Smooth muscle cell (in vitro differentiated cells): ENCODE measurements at regions not wholly inside any gene's neighbourhood (a gene's known extent, or its start where the extent isn't known, plus 50 kb on each side); places are given as distances from the start of the nearest gene placed in this dataset.

Experiments
- DNase-seq: peaks from one replicate; lab custom pipeline; 2025; ENCODE audit not compliant: unreplicated experiment; lab: John Stamatoyannopoulos, UW
- H2AFZ ChIP-seq: fragments of 200-600 bp; sonication (generic); 2 replicates; pipeline ENCODE4 v1.6.0; 2016; ENCODE audit warnings: antibody characterized with exemption, low read depth, mild to moderate bottlenecking
- H3F3A ChIP-seq: fragments of 200-600 bp; sonication (generic); 2 replicates; pipeline ENCODE4 v1.6.0; 2017; ENCODE audit warnings: antibody characterized with exemption, low read depth
- H3K27ac ChIP-seq: fragments of 200-600 bp; sonication (generic); 2 replicates; pipeline ENCODE4 v1.5.1; 2016; ENCODE audit warnings: low read depth, mild to moderate bottlenecking
- H3K27me3 ChIP-seq: fragments of 200-600 bp; sonication (generic); 2 replicates; pipeline ENCODE4 v1.6.1; 2016; ENCODE audit warnings: low read depth, mild to moderate bottlenecking
- H3K36me3 ChIP-seq: fragments of 200-600 bp; sonication (generic); 2 replicates; pipeline ENCODE4 v1.5.1; 2016; ENCODE audit warnings: low read depth
- H3K4me1 ChIP-seq: fragments of 200-600 bp; sonication (generic); 2 replicates; pipeline ENCODE4 v1.5.1; 2016; ENCODE audit warnings: low read depth
- H3K4me2 ChIP-seq: fragments of 200-600 bp; sonication (generic); 2 replicates; pipeline ENCODE4 v1.6.0; 2016; ENCODE audit warnings: mild to moderate bottlenecking
- H3K4me3 ChIP-seq: fragments of 200-600 bp; sonication (generic); 2 replicates; pipeline ENCODE4 v1.5.1; 2016; ENCODE audit warnings: mild to moderate bottlenecking
- H3K79me2 ChIP-seq: fragments of 200-600 bp; sonication (generic); 2 replicates; pipeline ENCODE4 v1.6.0; 2016; ENCODE audit warnings: low read depth, mild to moderate bottlenecking
- H3K9ac ChIP-seq: fragments of 200-600 bp; sonication (generic); 2 replicates; pipeline ENCODE4 v1.6.0; 2016; ENCODE audit warnings: low read depth
- H3K9me3 ChIP-seq: fragments of 200-600 bp; sonication (generic); replicated peaks from 2 replicates; pipeline ENCODE4 v1.5.1; 2016; ENCODE audit warnings: low read depth
- H4K20me1 ChIP-seq: fragments of 200-600 bp; sonication (generic); 2 replicates; pipeline ENCODE4 v1.6.0; 2016; ENCODE audit warnings: low read depth
- CTCF ChIP-seq: fragments of 200-600 bp; sonication (generic); IDR thresholded peaks from 2 replicates; pipeline ENCODE4 v1.5.1; 2017; ENCODE audit warnings: borderline replicate concordance, mild to moderate bottlenecking, antibody characterized with exemption; ENCODE audit not compliant: insufficient read depth, poor library complexity, severe bottlenecking
- WGBS: methylation state at CpG from one replicate; pipeline ENCODE4 v1.1.7; 2016; ENCODE audit warnings: low lambda C conversion rate; 5-methylcytosine and 5-hydroxymethylcytosine counted together

- no peaks in the 10 kb centered on the region for H3K36me3 ChIP-seq
- H3K27ac ChIP-seq = no peak overlapping the region
- no peaks in the 10 kb centered on the region for H3K9me3 ChIP-seq
- no peaks in the 10 kb centered on the region for H3K79me2 ChIP-seq
- no peak for DNase-seq
- H3K4me3 ChIP-seq = no peak overlapping the region
- no peak overlapping the region for H3K9ac ChIP-seq
- 46% methylated on average over 3 of the region's 3 CpGs for WGBS
- H3F3A ChIP-seq = no peaks in the 10 kb centered on the region
- TF ChIP-seq CTCF = no peak
- H3K4me2 ChIP-seq = no peak overlapping the region
- H3K27me3 ChIP-seq = peaks cover 4% of the 10 kb centered on the region
- peaks cover 42% of the 10 kb centered on the region for H3K4me1 ChIP-seq
- no peak overlapping the region for H2AFZ ChIP-seq
- no peaks in the 10 kb centered on the region for H4K20me1 ChIP-seq
These were observed 244.3 kb upstream of the NR2F2 start for GRCh38 chr15:96086164-96086563.

GRCh38 chr15:96087180-96087884, 243.2 kb upstream of the NR2F2 start:
- no peak for TF ChIP-seq CTCF
- peaks cover 44% of the 10 kb centered on the region for H3K4me1 ChIP-seq
- DNase-seq = no peak
- H3K79me2 ChIP-seq = no peaks in the 10 kb centered on the region
- WGBS = 7% methylated on average over 2 of the region's 2 CpGs
- H3K4me3 ChIP-seq = no peak overlapping the region
- no peaks in the 10 kb centered on the region for H3K9me3 ChIP-seq
- no peak overlapping the region for H3K27ac ChIP-seq
- H3K27me3 ChIP-seq = peaks cover 1% of the 10 kb centered on the region
- H2AFZ ChIP-seq = no peak overlapping the region
- H3K4me2 ChIP-seq = peak overlapping the region; percentile 12
- H3K36me3 ChIP-seq = no peaks in the 10 kb centered on the region
- no peaks in the 10 kb centered on the region for H3F3A ChIP-seq
- H4K20me1 ChIP-seq = no peaks in the 10 kb centered on the region
- no peak overlapping the region for H3K9ac ChIP-seq

GRCh38 chr15:96088650-96089049, 241.8 kb upstream of the NR2F2 start:
- Histone ChIP-seq H2AFZ (peak overlapping the region; percentile 81), H3K79me2 (no peaks in the 10 kb centered on the region), H3F3A (no peaks in the 10 kb centered on the region), H3K36me3 (no peaks in the 10 kb centered on the region), H4K20me1 (no peaks in the 10 kb centered on the region), H3K27ac (no peak overlapping the region), H3K27me3 (no peaks in the 10 kb centered on the region), H3K4me2 (peak overlapping the region; percentile 60), H3K9ac (no peak overlapping the region), H3K4me1 (peaks cover 45% of the 10 kb centered on the region), H3K4me3 (no peak overlapping the region), H3K9me3 (no peaks in the 10 kb centered on the region)
- TF ChIP-seq CTCF = no peak
- DNase-seq = no peak
- 48% methylated on average over 1 of the region's 1 CpG for WGBS
